GM12878 (cell line): ENCODE measurements at regions not wholly inside any gene's neighbourhood (a gene's known extent, or its start where the extent isn't known, plus 50 kb on each side); places are given as distances from the start of the nearest gene placed in this dataset.

Experiments
- ATAC-seq: fragments of 200-7000 bp; cut with Tn5 transposase; 3 replicates; pipeline ENCODE4 v1.9.1; 2020; ENCODE audit warnings: mild to moderate bottlenecking, moderate library complexity
- BruUV-seq: library from RNA; stranded (reverse); fragments of 400-500 nt; replicated peaks from 2 replicates; lab custom pipeline; 2021; lab: Mats Ljungman, UMichigan
- CTCF ChIA-PET: fragments of 300-600 bp; sonication (Branson Sonifier 250); formaldehyde crosslinking; extraction: SDS; loops from one replicate; lab custom pipeline; 2021; ENCODE audit warnings: inconsistent platforms; lab: Yijun Ruan, JAX
- POLR2A ChIA-PET: fragments of 350-600 bp; formaldehyde crosslinking; extraction: SDS; loops from one replicate; lab custom pipeline; 2021; ENCODE audit warnings: inconsistent platforms; lab: Charles Lee
- RAD21 ChIA-PET: fragments of 300-600 bp; sonication (Branson Sonifier 250); formaldehyde crosslinking; loops from one replicate; lab custom pipeline; 2023; ENCODE audit warnings: antibody characterized with exemption; ENCODE audit not compliant: unreplicated experiment; lab: Charles Lee
- SMC1A ChIA-PET: fragments of 300-600 bp; sonication (Branson Sonifier 250); formaldehyde crosslinking; loops from one replicate; lab custom pipeline; 2023; ENCODE audit not compliant: unreplicated experiment, uncharacterized antibody; lab: Charles Lee
- DNase-seq: peaks from one replicate; pipeline ENCODE4 v3.0.0-alpha.2; 2011; ENCODE audit warnings: low read depth, low spot score
- FAIRE-seq: peaks from 3 replicates; lab custom pipeline; 2011; peaks lifted over from hg19 to GRCh38; lab: Jason Lieb, UNC
- H2AFZ ChIP-seq: 2 replicates; pipeline ENCODE4 v1.6.0; 2011; ENCODE audit warnings: low read depth, low read length, control low read depth; ENCODE audit not compliant: control insufficient read depth
- H3K27ac ChIP-seq: 2 replicates; pipeline ENCODE4 v1.5.1; 2011; ENCODE audit warnings: control low read depth; ENCODE audit not compliant: control insufficient read depth, insufficient read depth
- H3K27me3 ChIP-seq, 2 experiments: replicated peaks in 1 of 2; 2 replicates each; pipeline versions ENCODE4 v1.6.0 to v1.6.1; 2011; ENCODE audit warnings: low read length in 1 of 2; ENCODE audit not compliant: control insufficient read depth in 2 of 2, insufficient read depth in 2 of 2
- H3K36me3 ChIP-seq, 2 experiments: 2 replicates each; pipeline ENCODE4 v1.5.1; 2011; ENCODE audit warnings: low read length in 1 of 2; ENCODE audit not compliant: control insufficient read depth in 2 of 2, insufficient read depth in 2 of 2
- H3K4me1 ChIP-seq: 2 replicates; pipeline ENCODE4 v1.6.1; 2011; ENCODE audit warnings: mild to moderate bottlenecking, low read length, moderate library complexity, mixed read lengths; ENCODE audit not compliant: control insufficient read depth, insufficient read depth
- H3K4me2 ChIP-seq: 2 replicates; pipeline ENCODE4 v1.6.0; 2011; ENCODE audit warnings: control low read depth; ENCODE audit not compliant: control insufficient read depth, insufficient read depth
- H3K4me3 ChIP-seq: fragments of 200-600 bp; sonication (generic); 2 replicates; pipeline ENCODE4 v1.5.1; 2016
- H3K79me2 ChIP-seq: 2 replicates; pipeline ENCODE4 v1.6.0; 2011; ENCODE audit warnings: low read length; ENCODE audit not compliant: control insufficient read depth, insufficient read depth
- H3K9ac ChIP-seq: 2 replicates; pipeline ENCODE4 v1.8.0; 2011; ENCODE audit warnings: low read length, control low read depth, mixed read lengths; ENCODE audit not compliant: control insufficient read depth, insufficient read depth
- H3K9me3 ChIP-seq: replicated peaks from 3 replicates; pipeline ENCODE4 v1.5.1; 2011; ENCODE audit warnings: mild to moderate bottlenecking, low read length; ENCODE audit not compliant: control insufficient read depth, insufficient read depth
- H4K20me1 ChIP-seq: 2 replicates; pipeline ENCODE4 v1.6.0; 2011; ENCODE audit not compliant: control insufficient read depth, insufficient read depth
- ATF7 ChIP-seq: fragments of 450-650 bp; IDR thresholded peaks from 2 replicates; pipeline ENCODE4 v1.6.1; 2016; ENCODE audit warnings: low read depth, mild to moderate bottlenecking
- GABPA ChIP-seq: IDR thresholded peaks from 2 replicates; pipeline ENCODE4 v1.6.1; 2014; ENCODE audit warnings: antibody characterized with exemption, low read depth, mild to moderate bottlenecking, inconsistent platforms
- KLF5 ChIP-seq: fragments of 450-650 bp; IDR thresholded peaks from 2 replicates; pipeline ENCODE4 v1.6.1; 2014; ENCODE audit warnings: mild to moderate bottlenecking; ENCODE audit not compliant: partially characterized antibody
- LARP7 ChIP-seq: fragments of 450-650 bp; IDR thresholded peaks from 2 replicates; pipeline ENCODE4 v1.6.1; 2017; ENCODE audit warnings: mild to moderate bottlenecking
- MTA3 ChIP-seq: IDR thresholded peaks from 2 replicates; pipeline ENCODE4 v1.6.1; 2012; ENCODE audit warnings: low read length, inconsistent platforms, borderline replicate concordance
- MYB ChIP-seq: fragments of 150-350 bp; IDR thresholded peaks from 2 replicates; pipeline ENCODE4 v1.6.1; 2014; ENCODE audit warnings: mild to moderate bottlenecking, low read depth, low read length, borderline replicate concordance
- SMAD1 ChIP-seq: fragments of 450-650 bp; IDR thresholded peaks from 2 replicates; pipeline ENCODE4 v1.6.1; 2018; ENCODE audit warnings: mild to moderate bottlenecking, low read depth; ENCODE audit not compliant: partially characterized antibody
- SMC3 ChIP-seq: IDR thresholded peaks from 2 replicates; pipeline ENCODE4 v1.6.1; 2011; ENCODE audit warnings: low read length, improper control_type of control experiment, borderline replicate concordance
- SREBF1 ChIP-seq: IDR thresholded peaks from 2 replicates; pipeline ENCODE4 v1.6.1; 2012; ENCODE audit warnings: mild to moderate bottlenecking, low read length
- SRF ChIP-seq, 2 experiments: IDR thresholded peaks; 2 replicates each; pipeline ENCODE4 v1.6.1; 2011; ENCODE audit warnings: low read depth in 2 of 2, low read length in 2 of 2, mild to moderate bottlenecking in 1 of 2, moderate library complexity in 1 of 2
- STAT1 ChIP-seq: fragments of 450-650 bp; conservative IDR thresholded peaks from 2 replicates; pipeline ENCODE4 v1.6.1; 2014; ENCODE audit warnings: antibody characterized with exemption, mild to moderate bottlenecking
- TBL1XR1 ChIP-seq: IDR thresholded peaks from 2 replicates; pipeline ENCODE4 v1.6.1; 2012; ENCODE audit warnings: low read depth, low read length, improper control_type of control experiment
- TCF12 ChIP-seq: IDR thresholded peaks from 2 replicates; pipeline ENCODE4 v1.6.1; 2011; ENCODE audit warnings: low read depth, mild to moderate bottlenecking, low read length
- ZBTB11 ChIP-seq: fragments of 450-650 bp; formaldehyde crosslinking; IDR thresholded peaks from 2 replicates; pipeline ENCODE4 v1.5.0; 2022; ENCODE audit warnings: mild to moderate bottlenecking, missing genetic modification characterization
- ZBTB4 ChIP-seq: fragments of 450-650 bp; formaldehyde crosslinking; IDR thresholded peaks from 2 replicates; pipeline ENCODE4 v1.4.0; 2022; ENCODE audit warnings: mild to moderate bottlenecking, moderate library complexity
- ZNF207 ChIP-seq: fragments of 450-650 bp; IDR thresholded peaks from 2 replicates; pipeline ENCODE4 v1.6.1; 2014; ENCODE audit warnings: antibody characterized with exemption, mild to moderate bottlenecking, borderline replicate concordance
- WGBS: methylation state at CpG from one replicate; pipeline ENCODE4 v1.1.6; 2016; ENCODE audit warnings: low lambda C conversion rate; ENCODE audit not compliant: insufficient replicate concordance, insufficient coverage; ENCODE audit errors: missing lambda C conversion rate; 5-methylcytosine and 5-hydroxymethylcytosine counted together
- in situ Hi-C: fragments of 300-500 bp; cut with MboI; formaldehyde crosslinking; loops from 9 replicates; pipeline ENCODE4 v1.14.3; 2018; ENCODE audit warnings: mixed read lengths
- intact Hi-C: fragments of 100-400 bp; cut with micrococcal nuclease; formaldehyde crosslinking; loops from one replicate; pipeline ENCODE4 v1.14.2; 2022; ENCODE audit not compliant: unreplicated experiment

- POLR2A ChIA-PET, result no interaction called here
Observed at GRCh38 chr2:149894226-149894625, 306.7 kb upstream of the MMADHC start.

GRCh38 chr2:149892563-149892962 is 305.0 kb upstream of the MMADHC start:
- 6% methylated on average over 1 of the region's 1 CpG for WGBS
- no peak for TF ChIP-seq TBL1XR1
- no peak for TF ChIP-seq SMAD1
- no peak for TF ChIP-seq SMC3
- no peak for TF ChIP-seq SREBF1
- TF ChIP-seq LARP7, result no peak
- no peak for TF ChIP-seq ZNF207
- no peak for TF ChIP-seq ZBTB11 (CRISPR knock-in tag)
- TF ChIP-seq ZBTB4 (CRISPR knock-in tag), result no peak
- no peak for TF ChIP-seq MYB
- TF ChIP-seq ATF7, result no peak
- no peak for TF ChIP-seq MTA3

More at GRCh38 chr2:149894226-149894625, 306.7 kb upstream of the MMADHC start:
- Histone ChIP-seq H3K27me3 (no peaks in the 10 kb centered on the region), H3K36me3 (no peaks in the 10 kb centered on the region), H3K4me2 (no peak overlapping the region), H2AFZ (no peak overlapping the region), H3K9ac (no peak overlapping the region), H3K9me3 (no peaks in the 10 kb centered on the region), H4K20me1 (no peaks in the 10 kb centered on the region), H3K79me2 (no peaks in the 10 kb centered on the region), H3K4me3 (no peak overlapping the region), H3K4me1 (no peaks in the 10 kb centered on the region), H3K27ac (no peak overlapping the region)
- no peak for TF ChIP-seq TCF12
- TF ChIP-seq SRF (IDR thresholded peaks at IDR 0.05; ENCODE audit: low read depth in 2 of 2, low read length in 2 of 2), result no peak
- no peak for TF ChIP-seq KLF5
- no peak for TF ChIP-seq GABPA
- no peak for TF ChIP-seq STAT1
- WGBS, result 0% methylated on average over 1 of the region's 1 CpG
- SMC1A ChIA-PET, result no interaction called here
- in situ Hi-C loops, result no loop called here
- BruUV-seq, result no TSS peak
- ATAC-seq (no peak), FAIRE-seq (no peak), DNase-seq (no peak)
- CTCF ChIA-PET, result no interaction called here
- RAD21 ChIA-PET, result no interaction called here
- intact Hi-C loops, result no loop called here

More at GRCh38 chr2:149892563-149892962, 305.0 kb upstream of the MMADHC start:
- H3K9ac ChIP-seq, result no peak overlapping the region
- DNase-seq (no peak), ATAC-seq (no peak), FAIRE-seq (no peak)
- no peak overlapping the region for H3K4me2 ChIP-seq
- H4K20me1 ChIP-seq, result no peaks in the 10 kb centered on the region
- H3K36me3 ChIP-seq, result no peaks in the 10 kb centered on the region
- no peaks in the 10 kb centered on the region for H3K27me3 ChIP-seq
- ChIA-PET SMC1A (interaction anchor here (1.2 kb wide), 1 partner anchor 11 kb away, joined by 4 read pairs; no protein-coding TSS in a partner anchor), POLR2A (no interaction called here), CTCF (no interaction called here), RAD21 (no interaction called here)
- no peak overlapping the region for H2AFZ ChIP-seq
- no peak overlapping the region for H3K27ac ChIP-seq
- H3K4me3 ChIP-seq, result no peak overlapping the region
- intact Hi-C loops, result no loop called here
- no peaks in the 10 kb centered on the region for H3K4me1 ChIP-seq
- BruUV-seq, result no TSS peak
- H3K9me3 ChIP-seq, result no peaks in the 10 kb centered on the region
- in situ Hi-C loops, result no loop called here
- H3K79me2 ChIP-seq, result no peaks in the 10 kb centered on the region
